Kidney epithelial cell (primary cell): ENCODE measurements at regions not wholly inside any gene's neighbourhood (a gene's known extent, or its start where the extent isn't known, plus 50 kb on each side); places are given as distances from the start of the nearest gene placed in this dataset.
A peak's percentile ranks its signal among the peaks of the same experiment; 100 is the strongest.

Source experiments
- DNase-seq: peaks from one replicate; pipeline ENCODE4 v3.0.0-alpha.2; 2010; ENCODE audit warnings: low read depth
- H3K27me3 ChIP-seq: 2 replicates; pipeline ENCODE4 v1.6.0; 2011; ENCODE audit warnings: low read length; ENCODE audit not compliant: control insufficient read depth, insufficient read depth
- H3K36me3 ChIP-seq: 2 replicates; pipeline ENCODE4 v1.5.1; 2011; ENCODE audit warnings: low read length; ENCODE audit not compliant: control insufficient read depth, insufficient read depth
- H3K4me3 ChIP-seq: 2 replicates; pipeline ENCODE4 v1.5.1; 2011; ENCODE audit warnings: low read depth, mild to moderate bottlenecking, control low read depth, low read length
- CTCF ChIP-seq: IDR thresholded peaks from 2 replicates; pipeline ENCODE4 v1.5.1; 2011; ENCODE audit warnings: mild to moderate bottlenecking, moderate library complexity, low read length, control low read depth, inconsistent platforms; ENCODE audit not compliant: insufficient read depth, poor library complexity, severe bottlenecking

DNA sequence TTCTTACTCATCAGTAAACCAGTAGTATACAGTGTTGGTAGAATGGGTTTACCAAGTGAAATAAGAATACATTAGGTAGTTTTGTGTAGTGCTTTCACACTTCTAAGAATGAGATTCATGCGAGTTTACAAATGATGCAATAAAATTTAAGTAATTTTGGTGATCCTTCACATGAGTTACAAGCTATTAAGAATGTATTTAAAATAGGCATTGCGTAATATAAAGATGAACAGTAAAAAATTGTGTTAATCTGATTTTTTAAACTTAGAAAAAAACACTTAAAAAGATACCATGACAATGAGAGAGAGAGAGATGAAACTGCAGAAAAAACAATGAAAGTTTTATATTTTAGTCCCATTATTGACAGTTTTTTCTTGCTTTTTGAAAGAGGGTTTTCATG is 570.5 kb downstream of the SLITRK6 start:
- H3K4me3 ChIP-seq, result no peak overlapping the region
- no peaks in the 10 kb centered on the region for H3K36me3 ChIP-seq
- H3K27me3 ChIP-seq, result no peaks in the 10 kb centered on the region
- TF ChIP-seq CTCF, result no peak
- DNase-seq, result no peak

DNA sequence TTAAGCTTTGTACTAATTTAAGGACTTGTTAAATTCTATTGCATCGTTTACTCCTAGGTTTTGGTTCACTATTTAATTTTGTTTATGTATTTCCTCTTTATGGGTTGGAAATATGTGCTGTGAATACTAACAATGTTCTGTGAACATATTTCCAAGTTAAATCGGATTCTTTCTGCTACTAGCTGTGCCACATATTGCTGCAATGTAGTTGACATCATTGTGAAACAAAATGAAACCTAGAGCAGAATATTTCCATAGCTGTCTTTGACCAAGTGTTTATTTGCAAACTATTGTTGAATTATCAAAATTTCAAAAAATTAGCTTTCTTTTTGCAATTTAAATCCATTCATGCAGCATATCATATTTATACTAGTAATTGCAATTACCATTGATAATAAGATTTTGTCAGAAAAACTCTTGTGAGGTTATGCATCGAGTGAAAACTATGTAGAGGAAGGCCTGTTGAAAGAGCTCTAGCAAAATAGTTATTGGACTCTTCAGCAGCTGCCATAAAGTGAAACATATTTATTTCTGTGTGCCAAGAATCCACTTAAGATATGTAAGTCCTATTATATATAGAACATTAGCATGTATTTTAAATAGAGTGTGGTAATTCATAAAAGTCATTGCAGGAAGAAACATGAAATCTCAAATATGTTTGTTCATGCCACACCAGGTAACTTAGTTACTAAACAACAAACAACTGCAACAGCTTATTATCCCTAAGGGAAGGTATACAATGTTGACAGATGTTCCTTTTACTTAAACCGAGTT is 575.1 kb downstream of the SLITRK6 start:
- H3K36me3 ChIP-seq, result no peaks in the 10 kb centered on the region
- no peaks in the 10 kb centered on the region for H3K27me3 ChIP-seq
- no peak overlapping the region for H3K4me3 ChIP-seq
- no peak for TF ChIP-seq CTCF
- DNase-seq, result no peak

DNA sequence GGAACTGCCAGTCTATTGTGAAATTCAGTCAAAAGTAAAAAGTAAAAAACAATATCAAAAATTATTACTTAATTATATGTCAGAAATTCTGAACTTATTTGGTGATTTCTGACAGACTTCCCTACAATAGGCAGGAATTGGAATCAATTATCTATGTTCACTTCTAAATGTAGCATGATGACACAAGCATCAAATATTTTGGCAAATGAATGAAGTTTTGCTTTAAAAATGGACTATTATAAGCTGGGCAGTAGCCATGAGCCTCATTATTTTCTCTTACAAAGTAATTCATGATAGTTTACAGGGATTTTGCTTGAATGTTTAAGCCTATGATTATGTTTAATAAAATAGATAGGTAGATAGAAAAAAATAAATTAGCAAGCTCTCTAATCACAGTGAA is 582.6 kb downstream of the SLITRK6 start:
- H3K36me3 ChIP-seq, result no peaks in the 10 kb centered on the region
- H3K27me3 ChIP-seq, result no peaks in the 10 kb centered on the region
- no peak overlapping the region for H3K4me3 ChIP-seq

DNA sequence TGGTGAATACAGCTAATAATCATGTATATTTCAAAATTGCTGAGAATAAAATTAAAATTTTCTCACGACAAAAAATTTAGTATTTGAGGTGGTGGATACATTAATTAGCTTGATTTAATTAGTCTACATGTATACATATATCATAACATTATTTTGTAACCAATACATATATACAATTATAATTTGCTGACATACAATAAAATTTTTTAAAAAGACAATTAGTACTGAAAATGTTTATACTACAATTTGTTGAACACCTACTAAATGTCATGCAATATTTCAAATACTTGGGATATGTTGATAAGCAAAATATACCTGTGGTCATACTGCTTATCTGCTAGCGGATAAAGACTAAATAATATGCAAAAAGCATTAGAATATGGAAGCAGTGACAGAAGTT is 586.5 kb downstream of the SLITRK6 start:
- DNase-seq, result no peak
- H3K36me3 ChIP-seq, result no peaks in the 10 kb centered on the region
- H3K4me3 ChIP-seq, result no peak overlapping the region

More for the DNA sequence above, 582.6 kb downstream of the SLITRK6 start:
- TF ChIP-seq CTCF, result no peak
- DNase-seq, result no peak

DNA sequence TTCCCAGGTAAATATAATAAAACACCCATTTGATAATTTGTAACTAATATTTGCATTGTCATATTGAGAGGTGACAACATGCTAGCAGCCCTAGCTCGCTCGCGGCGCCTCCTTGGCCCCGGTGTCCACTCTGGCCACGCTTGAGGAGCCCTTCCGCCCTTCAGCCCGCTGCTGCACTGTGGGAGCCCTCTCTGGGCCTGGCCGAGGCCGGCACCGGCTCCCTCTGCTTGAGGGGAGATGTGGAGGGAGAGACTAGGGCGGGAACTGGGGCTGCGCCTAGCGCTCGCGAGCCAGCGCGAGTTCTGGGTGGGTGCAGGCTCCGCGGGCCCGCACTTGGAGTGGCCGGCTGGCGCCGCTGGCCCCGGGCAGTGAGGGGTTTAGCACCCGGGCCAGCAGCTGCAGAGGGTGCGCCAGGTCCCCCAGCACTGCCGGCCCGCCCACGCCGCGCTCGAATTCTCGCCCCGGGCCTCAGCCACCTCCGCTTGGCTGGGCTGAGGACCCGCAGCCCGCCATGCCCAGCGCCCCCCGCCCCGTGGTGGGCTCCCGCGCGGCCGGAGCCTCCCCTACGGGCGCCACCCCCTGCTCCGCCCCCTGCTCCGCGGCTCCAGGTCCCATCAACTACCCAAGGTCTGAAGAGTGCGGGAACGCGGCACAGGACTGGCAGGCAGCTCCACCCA is 594.4 kb downstream of the SLITRK6 start:
- no peaks in the 10 kb centered on the region for H3K36me3 ChIP-seq
- H3K27me3 ChIP-seq, result no peaks in the 10 kb centered on the region
- DNase-seq, result no peak
- H3K4me3 ChIP-seq, result peak overlapping the region; percentile 25
- TF ChIP-seq CTCF, result no peak

More for the DNA sequence above, 586.5 kb downstream of the SLITRK6 start:
- no peaks in the 10 kb centered on the region for H3K27me3 ChIP-seq
- no peak for TF ChIP-seq CTCF

- H3K4me3 ChIP-seq, result no peak overlapping the region
- no peaks in the 10 kb centered on the region for H3K36me3 ChIP-seq
- no peaks in the 10 kb centered on the region for H3K27me3 ChIP-seq
- no peak for TF ChIP-seq CTCF
- no peak for DNase-seq
Measured at GRCh38 chr13:85197431-85197830, 601.8 kb downstream of the SLITRK6 start.
